ENCODE measurements at regions not wholly inside any gene's neighbourhood (a gene's known extent, or its start where the extent isn't known, plus 50 kb on each side); places are given as distances from the start of the nearest gene placed in this dataset.
"Not testable (repeated sequence)": the region's sequence is repeated elsewhere in the genome, so short reads cannot be mapped to it uniquely, and the experiment has no call there.

GRCh38 chr17:22376747-22377146 is 684.4 kb downstream of the KCNJ18 start:
- not testable (repeated sequence) for TF ChIP-seq CTCF (conservative IDR thresholded peaks at IDR 0.05; ENCODE audit: low read depth in 2 of 2); JUNB (IDR thresholded peaks at IDR 0.05; ENCODE audit: unreplicated experiment); CREB1 (CRISPR knock-in tag; IDR thresholded peaks at IDR 0.05; ENCODE audit: low read depth)
